Endodermal cell (in vitro differentiated cells): ENCODE measurements at regions not wholly inside any gene's neighbourhood (a gene's known extent, or its start where the extent isn't known, plus 50 kb on each side); places are given as distances from the start of the nearest gene placed in this dataset.

Source experiments
- DNase-seq: peaks from one replicate; pipeline ENCODE4 v3.0.0-alpha.2; 2017
- H3K27ac ChIP-seq: 2 replicates; pipeline ENCODE4 v1.5.1; 2013; ENCODE audit warnings: mild to moderate bottlenecking, low read depth, low read length, moderate library complexity
- H3K27me3 ChIP-seq: 2 replicates; pipeline ENCODE4 v1.6.1; 2013; ENCODE audit warnings: mild to moderate bottlenecking, low read length, moderate library complexity; ENCODE audit not compliant: insufficient read depth, control insufficient read depth, poor library complexity, severe bottlenecking
- H3K36me3 ChIP-seq: 2 replicates; pipeline ENCODE4 v1.7.0; 2013; ENCODE audit warnings: mild to moderate bottlenecking, low read length, moderate library complexity; ENCODE audit not compliant: control insufficient read depth, insufficient read depth
- H3K4me1 ChIP-seq: one replicate; pipeline ENCODE4 v1.7.0; 2013; ENCODE audit warnings: low read length; ENCODE audit not compliant: control insufficient read depth, insufficient read depth
- H3K4me3 ChIP-seq: 2 replicates; pipeline ENCODE4 v1.5.1; 2013; ENCODE audit warnings: mild to moderate bottlenecking, low read length, moderate library complexity
- H3K9ac ChIP-seq: 2 replicates; pipeline ENCODE4 v1.6.1; 2013; ENCODE audit warnings: mild to moderate bottlenecking, low read length, moderate library complexity; ENCODE audit not compliant: poor library complexity, severe bottlenecking; ENCODE audit errors: extremely low read depth
- H3K9me3 ChIP-seq: 2 replicates; pipeline ENCODE4 v1.6.1; 2013; ENCODE audit warnings: mild to moderate bottlenecking, low read length, moderate library complexity; ENCODE audit not compliant: control insufficient read depth
- H3K27ac Mint-ChIP-seq: 2 replicates; pipeline ENCODE4 v1.8.0; 2020; ENCODE audit warnings: mixed read lengths
- H3K27me3 Mint-ChIP-seq: 2 replicates; pipeline ENCODE4 v1.8.0; 2021; ENCODE audit warnings: mild to moderate bottlenecking, mixed read lengths; ENCODE audit not compliant: insufficient read depth
- H3K36me3 Mint-ChIP-seq: 2 replicates; pipeline ENCODE4 v1.8.0; 2020; ENCODE audit warnings: low read depth, mixed read lengths
- H3K4me1 Mint-ChIP-seq: 2 replicates; pipeline ENCODE4 v1.8.0; 2020; ENCODE audit warnings: mixed read lengths
- H3K4me3 Mint-ChIP-seq: 2 replicates; pipeline ENCODE4 v1.8.0; 2020; ENCODE audit warnings: mild to moderate bottlenecking, moderate library complexity, mixed read lengths
- H3K9me3 Mint-ChIP-seq: 2 replicates; pipeline ENCODE4 v1.8.0; 2020; ENCODE audit warnings: mild to moderate bottlenecking, mixed read lengths
- CTCF ChIP-seq: fragments of 200-600 bp; sonication (generic); conservative IDR thresholded peaks from 2 replicates; pipeline ENCODE4 v1.5.0; 2021; ENCODE audit warnings: antibody characterized with exemption, mild to moderate bottlenecking
- WGBS, 2 experiments: methylation state at CpG; one replicate each; pipeline versions ENCODE4 v1.1.5 to v1.1.7; 2013; ENCODE audit warnings: missing lambda C conversion rate in 2 of 2, mixed read lengths in 1 of 2; ENCODE audit not compliant: insufficient coverage in 1 of 2, insufficient read length in 1 of 2; 5-methylcytosine and 5-hydroxymethylcytosine counted together

GRCh38 chr2:18791172-18791797 lies 201.9 kb upstream of the NT5C1B start:
- H3K4me1 ChIP-seq = no peaks in the 10 kb centered on the region
- TF ChIP-seq CTCF = no peak
- no peaks in the 10 kb centered on the region for H3K36me3 Mint-ChIP-seq
- no peaks in the 10 kb centered on the region for H3K36me3 ChIP-seq
- H3K27me3 Mint-ChIP-seq = peaks cover 80% of the 10 kb centered on the region
- no peak overlapping the region for H3K9ac ChIP-seq
- peaks cover 2% of the 10 kb centered on the region for H3K9me3 ChIP-seq
- WGBS, 2 experiments = 96 to 97% methylated on average over 5 to 9 of the region's 9 CpGs
- peaks cover 33% of the 10 kb centered on the region for H3K27me3 ChIP-seq
- H3K4me3 ChIP-seq = no peak overlapping the region
- H3K4me1 Mint-ChIP-seq = peaks cover 5% of the 10 kb centered on the region
- peaks cover 2% of the 10 kb centered on the region for H3K9me3 Mint-ChIP-seq
- no peak overlapping the region for H3K4me3 Mint-ChIP-seq
- H3K27ac ChIP-seq = no peak overlapping the region
- H3K27ac Mint-ChIP-seq = no peak overlapping the region
- DNase-seq = no peak

GRCh38 chr2:18790509-18791171 lies 201.3 kb upstream of the NT5C1B start:
- H3K36me3 ChIP-seq = no peaks in the 10 kb centered on the region
- no peak for TF ChIP-seq CTCF
- WGBS, 2 experiments = 88 to 93% methylated on average over 2 to 3 of the region's 3 CpGs
- Mint-ChIP-seq H3K4me1 (peaks cover 5% of the 10 kb centered on the region), H3K9me3 (peaks cover 9% of the 10 kb centered on the region), H3K27me3 (peaks cover 87% of the 10 kb centered on the region), H3K4me3 (no peak overlapping the region), H3K27ac (no peak overlapping the region), H3K36me3 (no peaks in the 10 kb centered on the region)
- H3K27ac ChIP-seq = no peak overlapping the region
- peaks cover 33% of the 10 kb centered on the region for H3K27me3 ChIP-seq
- H3K4me1 ChIP-seq = no peaks in the 10 kb centered on the region
- no peak for DNase-seq
- H3K9ac ChIP-seq = no peak overlapping the region
- peaks cover 9% of the 10 kb centered on the region for H3K9me3 ChIP-seq
- H3K4me3 ChIP-seq = no peak overlapping the region

GRCh38 chr2:18788592-18788991 lies 199.2 kb upstream of the NT5C1B start:
- Mint-ChIP-seq H3K9me3 (peaks cover 20% of the 10 kb centered on the region), H3K4me1 (peaks cover 6% of the 10 kb centered on the region), H3K27ac (no peak overlapping the region), H3K36me3 (no peaks in the 10 kb centered on the region), H3K4me3 (no peak overlapping the region), H3K27me3 (peaks cover 83% of the 10 kb centered on the region)
- no peaks in the 10 kb centered on the region for H3K4me1 ChIP-seq
- H3K36me3 ChIP-seq = no peaks in the 10 kb centered on the region
- DNase-seq = no peak
- H3K27ac ChIP-seq = no peak overlapping the region
- no peak overlapping the region for H3K9ac ChIP-seq
- no peak for TF ChIP-seq CTCF
- H3K9me3 ChIP-seq = peaks cover 19% of the 10 kb centered on the region
- no peak overlapping the region for H3K4me3 ChIP-seq
- peaks cover 28% of the 10 kb centered on the region for H3K27me3 ChIP-seq
- WGBS, 2 experiments = 92 to 100% methylated on average over 2 to 5 of the region's 5 CpGs
